Neural progenitor cell (in vitro differentiated cells): ENCODE measurements at regions not wholly inside any gene's neighbourhood (a gene's known extent, or its start where the extent isn't known, plus 50 kb on each side); places are given as distances from the start of the nearest gene placed in this dataset.

ENCODE experiments used
- EZH2 ChIP-seq: fragments of 200-600 bp; sonication (generic); IDR thresholded peaks from 2 replicates; pipeline ENCODE4 v1.6.1; 2017; ENCODE audit warnings: antibody characterized with exemption, mild to moderate bottlenecking, moderate library complexity
- EZH2phosphoT487 ChIP-seq: fragments of 200-600 bp; sonication (generic); IDR thresholded peaks from 2 replicates; pipeline ENCODE4 v1.6.1; 2017; ENCODE audit warnings: antibody characterized with exemption
- TF ChIP-seq, protein P1 (sequence below): fragments of 200-600 bp; sonication (generic); IDR thresholded peaks from 2 replicates; pipeline ENCODE4 v1.5.1; 2017; ENCODE audit warnings: antibody characterized with exemption, mild to moderate bottlenecking

DNA sequence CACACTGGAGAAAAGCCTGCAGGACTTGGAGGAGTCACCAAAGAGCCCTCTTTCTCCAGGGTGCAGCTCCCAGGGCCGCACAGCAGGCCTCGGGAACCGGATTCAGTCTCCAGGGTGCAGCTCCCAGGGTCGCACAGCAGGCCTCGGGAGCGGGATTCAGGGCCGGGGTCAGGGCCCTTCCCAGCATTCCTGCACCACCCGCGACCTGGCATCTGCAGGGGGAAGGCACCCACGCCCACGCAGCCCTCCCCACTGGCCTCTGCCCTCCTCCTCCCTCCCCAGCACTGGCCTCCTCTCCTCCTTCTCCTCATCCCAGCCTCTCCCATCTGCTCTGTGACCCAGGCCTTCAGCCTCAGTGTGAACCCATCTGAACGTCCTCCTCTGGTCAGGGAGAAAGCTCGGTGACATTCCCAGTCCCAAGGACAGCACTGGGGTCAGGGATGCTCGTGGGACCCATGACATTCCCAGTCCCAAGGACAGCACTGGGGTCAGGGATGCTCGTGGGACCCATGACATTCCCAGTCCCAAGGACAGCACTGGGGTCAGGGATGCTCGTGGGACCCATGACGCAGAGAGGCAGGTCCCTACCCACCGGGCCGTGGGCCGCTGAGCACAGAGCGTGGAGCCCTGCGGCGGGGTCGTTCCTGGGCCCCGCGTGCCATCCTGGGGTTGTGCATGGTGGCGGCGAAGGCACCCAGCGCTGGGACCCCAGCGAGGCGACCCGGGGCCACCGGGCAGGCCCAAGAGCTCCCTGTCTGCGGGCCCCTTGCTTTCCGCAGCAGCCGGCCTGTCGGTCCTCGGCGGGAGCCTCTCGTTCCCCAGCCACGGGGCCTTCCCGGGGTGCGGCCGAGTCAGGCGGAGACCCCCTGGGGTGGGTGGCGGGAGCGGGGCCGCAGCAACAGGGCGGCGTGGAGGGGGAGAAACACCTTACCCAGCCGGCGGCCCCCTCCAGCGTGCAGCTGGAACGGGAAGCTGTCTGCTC is 550.2 kb upstream of the SALL3 start:
- TF ChIP-seq, protein P1, sequence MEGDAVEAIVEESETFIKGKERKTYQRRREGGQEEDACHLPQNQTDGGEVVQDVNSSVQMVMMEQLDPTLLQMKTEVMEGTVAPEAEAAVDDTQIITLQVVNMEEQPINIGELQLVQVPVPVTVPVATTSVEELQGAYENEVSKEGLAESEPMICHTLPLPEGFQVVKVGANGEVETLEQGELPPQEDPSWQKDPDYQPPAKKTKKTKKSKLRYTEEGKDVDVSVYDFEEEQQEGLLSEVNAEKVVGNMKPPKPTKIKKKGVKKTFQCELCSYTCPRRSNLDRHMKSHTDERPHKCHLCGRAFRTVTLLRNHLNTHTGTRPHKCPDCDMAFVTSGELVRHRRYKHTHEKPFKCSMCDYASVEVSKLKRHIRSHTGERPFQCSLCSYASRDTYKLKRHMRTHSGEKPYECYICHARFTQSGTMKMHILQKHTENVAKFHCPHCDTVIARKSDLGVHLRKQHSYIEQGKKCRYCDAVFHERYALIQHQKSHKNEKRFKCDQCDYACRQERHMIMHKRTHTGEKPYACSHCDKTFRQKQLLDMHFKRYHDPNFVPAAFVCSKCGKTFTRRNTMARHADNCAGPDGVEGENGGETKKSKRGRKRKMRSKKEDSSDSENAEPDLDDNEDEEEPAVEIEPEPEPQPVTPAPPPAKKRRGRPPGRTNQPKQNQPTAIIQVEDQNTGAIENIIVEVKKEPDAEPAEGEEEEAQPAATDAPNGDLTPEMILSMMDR, result no peak
- TF ChIP-seq EZH2phosphoT487, result no peak
- no peak for TF ChIP-seq EZH2
